HG02938 (cell line): ENCODE measurements at regions not wholly inside any gene's neighbourhood (a gene's known extent, or its start where the extent isn't known, plus 50 kb on each side); places are given as distances from the start of the nearest gene placed in this dataset.

ENCODE experiments used
- ATAC-seq: cut with Tn5 transposase; IDR thresholded peaks from one replicate; pipeline ENCODE4 v1.9.1; 2021; ENCODE audit warnings: mild to moderate bottlenecking, moderate library complexity; ENCODE audit not compliant: unreplicated experiment

GRCh38 chr2:235384624-235385023 lies 109.2 kb upstream of the AGAP1 start:
- no peak for ATAC-seq

DNA sequence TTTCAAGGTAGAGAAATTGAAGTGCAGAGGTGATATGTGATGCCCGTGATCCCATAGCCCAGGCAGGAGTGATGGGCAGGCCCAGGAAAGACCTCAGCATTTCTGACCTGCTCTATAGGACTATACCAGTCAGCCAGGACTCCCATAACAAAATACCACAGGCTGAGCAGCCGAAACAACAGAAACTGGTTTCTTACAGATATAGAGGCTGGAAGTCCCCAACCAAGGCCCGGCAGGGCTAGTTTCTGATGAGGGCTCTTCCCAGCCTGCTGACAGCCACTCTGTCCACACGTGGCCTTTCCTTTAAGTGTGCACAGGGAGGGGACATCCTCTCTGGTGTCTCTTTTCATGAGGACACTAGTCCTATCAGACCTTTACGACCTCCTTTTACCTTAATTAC lies 104.2 kb upstream of the AGAP1 start:
- ATAC-seq: no peak

DNA sequence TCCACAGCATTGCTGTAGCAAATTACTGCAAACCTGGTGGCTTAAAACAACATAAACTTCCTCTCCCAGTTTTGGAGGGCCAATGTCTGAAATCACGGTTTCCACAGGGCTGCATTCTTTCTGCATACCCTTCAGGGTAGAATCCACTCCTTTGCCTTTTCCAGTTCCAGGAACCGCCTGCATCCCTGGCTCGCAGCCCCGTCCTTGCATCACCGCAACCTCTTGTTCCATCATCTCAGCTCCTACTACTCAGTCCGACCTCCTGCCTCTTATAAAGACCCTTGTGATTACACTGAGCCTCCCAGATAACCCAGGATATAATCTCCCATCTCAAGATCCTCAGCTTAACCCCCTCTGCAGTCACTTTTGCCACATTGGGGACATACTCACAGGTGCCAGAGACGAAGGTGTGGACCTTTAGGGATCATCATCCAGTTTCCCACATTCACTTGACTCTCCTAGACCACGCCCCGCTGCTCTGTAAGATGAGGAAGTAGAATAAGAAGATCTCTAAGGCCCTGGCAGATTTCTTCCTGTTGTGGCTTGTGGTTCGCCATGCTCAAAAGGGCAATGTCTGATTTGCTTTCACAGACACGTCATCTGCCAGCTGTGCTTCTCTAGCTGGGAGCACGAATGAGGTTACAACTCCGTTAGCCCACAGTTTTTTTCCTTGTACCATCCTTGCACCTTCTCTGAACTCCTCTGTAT lies 103.6 kb upstream of the AGAP1 start:
- peak; percentile 84 for ATAC-seq

DNA sequence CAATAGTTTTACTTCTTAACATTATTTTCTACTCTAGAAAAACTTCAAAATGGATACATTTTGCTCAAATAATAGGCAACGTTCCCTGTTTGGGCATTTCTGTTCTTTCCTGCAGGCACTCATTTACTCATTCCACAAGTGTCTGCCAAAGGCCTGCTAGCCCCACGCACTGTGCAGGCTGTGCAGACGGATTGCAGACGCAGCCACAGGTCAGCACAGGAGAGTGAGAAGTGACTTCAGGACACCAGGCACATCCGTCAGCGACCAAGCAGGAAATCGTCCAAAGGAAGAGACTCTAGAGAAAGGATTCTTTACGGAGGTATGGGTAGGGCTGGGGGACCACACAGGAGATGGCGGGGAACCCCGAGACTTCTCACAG lies 103.0 kb upstream of the AGAP1 start:
- ATAC-seq: no peak

- ATAC-seq: no peak
Measured at GRCh38 chr2:235391921-235392615, 101.8 kb upstream of the AGAP1 start.

DNA sequence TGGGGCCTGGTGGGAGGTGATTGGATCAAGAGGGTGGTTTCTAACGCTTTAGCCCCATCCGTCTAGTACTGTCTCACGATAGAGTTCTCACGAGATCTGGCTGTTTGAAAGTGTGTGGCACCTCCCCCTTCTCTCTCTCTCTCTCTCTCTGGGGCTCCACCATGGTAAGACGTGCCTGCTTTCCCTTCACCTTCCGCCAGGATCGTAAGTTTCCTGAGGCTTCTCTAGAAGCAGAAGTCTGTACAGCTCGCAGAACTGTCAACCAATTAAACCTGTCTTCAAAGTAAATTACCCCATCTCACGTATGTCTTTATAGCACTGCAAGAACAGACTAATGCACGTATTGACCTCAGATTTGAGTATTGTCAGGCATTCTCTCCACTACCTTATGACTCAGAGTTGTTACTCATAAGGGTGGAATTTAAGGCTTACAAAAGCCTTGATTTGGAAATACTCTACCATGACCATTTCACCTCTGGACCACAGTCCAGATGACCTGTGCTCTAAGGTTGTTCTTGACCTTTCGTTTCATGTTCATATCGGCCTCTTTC lies 99.5 kb upstream of the AGAP1 start:
- no peak for ATAC-seq

GRCh38 chr2:235396071-235396846 lies 97.6 kb upstream of the AGAP1 start:
- ATAC-seq: no peak

GRCh38 chr2:235398321-235398720 lies 95.5 kb upstream of the AGAP1 start:
- ATAC-seq: no peak

DNA sequence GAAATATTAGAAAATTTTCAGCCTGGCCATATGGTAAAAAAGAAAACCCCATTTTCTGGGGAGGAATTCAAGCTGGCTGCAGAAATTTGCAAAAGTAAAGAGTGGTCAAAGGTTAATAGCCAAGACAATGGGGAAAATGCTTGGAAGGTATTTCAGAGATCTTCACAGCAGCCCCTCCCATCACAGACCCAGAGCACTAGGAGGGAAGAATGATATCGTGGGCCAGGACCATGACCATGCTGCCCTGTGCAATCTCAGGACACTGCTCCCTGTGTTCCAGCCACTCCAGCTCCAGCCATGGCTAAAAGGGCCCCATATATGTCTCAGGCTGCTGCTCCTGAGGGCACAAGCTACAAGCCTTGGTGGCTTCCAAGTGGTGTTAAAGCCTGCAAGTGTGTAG lies 93.9 kb upstream of the AGAP1 start:
- no peak for ATAC-seq

GRCh38 chr2:235402422-235402821 lies 91.4 kb upstream of the AGAP1 start:
- no peak for ATAC-seq

- ATAC-seq: no peak
Measured at GRCh38 chr2:235405612-235406361, 88.1 kb upstream of the AGAP1 start.

DNA sequence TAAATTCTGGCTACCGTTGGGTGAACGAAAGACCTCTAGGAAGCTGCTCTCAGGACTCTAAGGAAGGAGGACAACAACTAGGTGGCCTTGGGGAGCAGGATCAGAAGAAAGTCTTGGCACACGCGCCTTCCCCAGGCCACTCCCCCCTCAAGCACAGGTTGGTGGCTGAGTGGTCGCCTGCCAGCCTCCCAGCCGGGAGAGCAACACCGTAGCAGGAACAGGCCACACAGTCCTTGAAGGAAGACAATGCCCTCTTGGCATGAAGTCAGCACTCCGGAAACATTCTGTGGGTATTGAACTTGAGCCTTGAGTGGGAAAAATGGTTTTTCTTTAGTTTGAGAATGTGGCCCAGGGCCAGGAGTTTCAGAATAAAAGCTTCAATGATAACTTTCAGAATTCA lies 87.4 kb upstream of the AGAP1 start:
- ATAC-seq: no peak

GRCh38 chr2:235411905-235412485 lies 81.8 kb upstream of the AGAP1 start:
- no peak for ATAC-seq

DNA sequence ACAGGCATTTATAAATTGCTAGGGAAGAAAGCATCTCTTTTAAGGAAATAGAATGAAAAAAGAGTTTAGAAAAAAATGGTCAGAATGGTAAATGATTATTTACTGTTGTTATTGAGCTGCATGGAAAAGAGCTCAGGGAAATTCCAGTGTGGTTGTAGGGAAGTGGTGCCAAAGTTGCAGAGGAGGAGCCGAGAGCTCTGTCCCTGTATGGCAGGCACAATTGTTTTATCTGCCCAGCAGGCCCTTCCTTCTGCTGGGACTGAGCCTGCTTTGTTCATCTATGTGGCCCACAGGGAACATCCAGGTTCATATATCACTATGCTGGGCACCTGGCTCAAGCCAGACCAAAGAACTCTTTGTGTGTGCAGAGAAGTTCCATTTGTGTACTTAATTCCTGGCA lies 80.8 kb upstream of the AGAP1 start:
- ATAC-seq: no peak

DNA sequence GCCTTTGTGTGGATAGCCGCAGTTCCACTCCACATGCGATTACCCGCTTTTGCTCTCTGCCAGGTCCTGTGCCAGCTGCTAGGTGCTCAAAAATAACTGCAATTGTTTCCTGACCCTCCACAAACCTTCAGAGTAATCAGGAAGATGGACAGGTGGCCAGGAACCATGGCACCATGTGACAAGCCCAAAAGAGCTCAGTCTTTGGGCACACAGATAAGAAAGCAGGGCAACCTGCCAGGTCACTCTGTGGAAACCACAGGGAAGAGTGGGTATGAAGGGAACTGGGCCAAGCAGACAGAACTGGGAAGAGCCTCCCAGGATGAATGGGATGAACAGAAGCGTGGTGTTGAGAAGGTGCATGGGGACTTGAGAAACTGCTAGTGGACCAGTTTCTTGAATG lies 79.4 kb upstream of the AGAP1 start:
- ATAC-seq: no peak

DNA sequence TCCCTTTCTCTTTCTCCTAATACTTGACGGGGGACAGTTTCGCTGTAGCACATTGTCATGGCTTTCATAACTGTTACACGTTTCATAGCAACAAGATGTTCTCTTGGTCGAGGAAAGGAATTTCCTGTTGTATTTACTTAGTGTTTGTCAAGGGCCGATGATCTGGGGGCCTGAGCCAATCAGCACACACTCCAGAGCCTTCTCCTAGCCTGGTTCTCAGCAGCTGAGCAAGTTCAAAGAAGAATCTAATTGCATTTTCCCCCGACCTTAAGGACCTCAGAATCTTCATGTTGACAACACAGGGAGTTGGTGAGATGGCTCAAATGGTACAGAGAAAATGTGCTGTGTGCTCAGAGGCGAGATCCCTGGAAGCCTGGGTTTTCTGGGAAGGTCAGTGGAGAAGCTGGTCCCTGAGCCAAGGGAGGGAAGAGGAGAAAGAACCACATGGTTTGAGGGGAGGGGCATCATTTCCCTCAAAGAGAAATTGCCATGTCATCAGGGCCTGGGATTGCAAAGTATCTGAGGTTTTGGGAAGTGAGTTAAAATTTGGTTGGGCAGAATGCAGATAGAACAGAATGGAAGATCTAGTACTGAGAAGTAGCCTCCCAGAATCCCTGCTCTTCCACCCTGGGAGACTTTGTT lies 76.9 kb upstream of the AGAP1 start:
- no peak for ATAC-seq

- no peak for ATAC-seq
Measured at GRCh38 chr2:235418918-235419317, 74.9 kb upstream of the AGAP1 start.

DNA sequence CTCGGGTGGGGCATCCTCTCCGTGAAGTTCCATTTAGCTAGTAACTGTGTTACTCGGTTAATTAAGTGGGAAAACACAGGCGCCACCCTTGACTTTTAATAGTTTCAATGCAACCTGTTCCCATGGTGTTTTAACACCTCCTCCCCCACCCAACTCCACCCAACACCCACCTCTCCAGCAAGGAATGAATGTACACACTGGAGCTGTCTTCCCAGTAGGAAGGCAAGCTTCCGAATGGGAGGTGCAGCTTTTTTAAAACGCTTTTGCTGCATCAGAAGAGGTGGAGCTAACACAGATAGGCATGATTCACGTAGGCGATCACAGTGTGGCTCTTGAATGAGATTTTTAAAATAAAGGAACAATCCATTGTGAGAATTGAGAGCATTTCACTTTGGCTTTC lies 73.8 kb upstream of the AGAP1 start:
- no peak for ATAC-seq

- no peak for ATAC-seq
Measured at GRCh38 chr2:235421618-235422017, 72.2 kb upstream of the AGAP1 start.
